ENCODE measurements at regions not wholly inside any gene's neighbourhood (a gene's known extent, or its start where the extent isn't known, plus 50 kb on each side); places are given as distances from the start of the nearest gene placed in this dataset.

DNA sequence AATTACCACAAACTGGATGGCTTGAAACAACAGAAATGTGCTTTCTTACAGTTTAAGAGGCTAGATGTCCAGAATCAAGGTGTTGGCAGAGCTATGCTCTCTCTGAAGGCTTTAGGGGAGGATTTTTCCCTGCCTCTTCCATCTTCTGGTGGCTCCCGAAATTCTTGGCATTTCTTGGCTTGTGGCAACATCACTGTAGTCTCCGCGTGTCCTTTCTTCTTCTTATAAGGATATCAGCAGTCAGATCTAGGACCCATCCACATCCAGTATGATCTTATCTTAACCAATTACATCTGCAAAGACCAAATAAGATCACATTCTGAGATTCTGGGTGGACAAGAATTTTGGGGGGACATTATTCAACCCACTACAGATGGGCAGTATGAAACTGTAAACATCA lies 119.2 kb upstream of the PMFBP1 start:
- TF ChIP-seq, protein P1, sequence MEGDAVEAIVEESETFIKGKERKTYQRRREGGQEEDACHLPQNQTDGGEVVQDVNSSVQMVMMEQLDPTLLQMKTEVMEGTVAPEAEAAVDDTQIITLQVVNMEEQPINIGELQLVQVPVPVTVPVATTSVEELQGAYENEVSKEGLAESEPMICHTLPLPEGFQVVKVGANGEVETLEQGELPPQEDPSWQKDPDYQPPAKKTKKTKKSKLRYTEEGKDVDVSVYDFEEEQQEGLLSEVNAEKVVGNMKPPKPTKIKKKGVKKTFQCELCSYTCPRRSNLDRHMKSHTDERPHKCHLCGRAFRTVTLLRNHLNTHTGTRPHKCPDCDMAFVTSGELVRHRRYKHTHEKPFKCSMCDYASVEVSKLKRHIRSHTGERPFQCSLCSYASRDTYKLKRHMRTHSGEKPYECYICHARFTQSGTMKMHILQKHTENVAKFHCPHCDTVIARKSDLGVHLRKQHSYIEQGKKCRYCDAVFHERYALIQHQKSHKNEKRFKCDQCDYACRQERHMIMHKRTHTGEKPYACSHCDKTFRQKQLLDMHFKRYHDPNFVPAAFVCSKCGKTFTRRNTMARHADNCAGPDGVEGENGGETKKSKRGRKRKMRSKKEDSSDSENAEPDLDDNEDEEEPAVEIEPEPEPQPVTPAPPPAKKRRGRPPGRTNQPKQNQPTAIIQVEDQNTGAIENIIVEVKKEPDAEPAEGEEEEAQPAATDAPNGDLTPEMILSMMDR (IDR thresholded peaks at IDR 0.05; ENCODE audit: insufficient read depth, low read length, poor library complexity, severe bottlenecking): no peak
- TF ChIP-seq EZH2phosphoT487 (conservative IDR thresholded peaks at IDR 0.05; ENCODE audit: low read length): no peak
